HT1080 (cell line): ENCODE measurements at regions not wholly inside any gene's neighbourhood (a gene's known extent, or its start where the extent isn't known, plus 50 kb on each side); places are given as distances from the start of the nearest gene placed in this dataset.

Experiments used
- DNase-seq: peaks from one replicate; pipeline ENCODE4 v3.0.0-alpha.2; 2015; ENCODE audit warnings: low read depth

- no peak for DNase-seq
Measured at GRCh38 chr5:56489272-56489671, 256.1 kb upstream of the ANKRD55 start.

- DNase-seq, result no peak
Measured at GRCh38 chr5:56487528-56488115, 254.5 kb upstream of the ANKRD55 start.

- no peak for DNase-seq
Measured at GRCh38 chr5:56482363-56482762, 249.2 kb upstream of the ANKRD55 start.

GRCh38 chr5:56481428-56482357, 248.6 kb upstream of the ANKRD55 start:
- no peak for DNase-seq

- no peak for DNase-seq
Measured at GRCh38 chr5:56480705-56481427, 247.7 kb upstream of the ANKRD55 start.

GRCh38 chr5:56480078-56480704, 247.1 kb upstream of the ANKRD55 start:
- no peak for DNase-seq

GRCh38 chr5:56479696-56480077, 246.6 kb upstream of the ANKRD55 start:
- DNase-seq, result no peak

- DNase-seq, result no peak
Measured at GRCh38 chr5:56479126-56479525, 246.0 kb upstream of the ANKRD55 start.

GRCh38 chr5:56478062-56478461, 244.9 kb upstream of the ANKRD55 start:
- DNase-seq, result no peak

- no peak for DNase-seq
Measured at GRCh38 chr5:56476487-56476856, 243.3 kb upstream of the ANKRD55 start.

- no peak for DNase-seq
Measured at GRCh38 chr5:56475689-56476486, 242.8 kb upstream of the ANKRD55 start.

GRCh38 chr5:56471707-56472106, 238.6 kb upstream of the ANKRD55 start:
- no peak for DNase-seq

GRCh38 chr5:56470007-56470406, 236.9 kb upstream of the ANKRD55 start:
- DNase-seq, result no peak

- no peak for DNase-seq
Measured at GRCh38 chr5:56468277-56468676, 235.1 kb upstream of the ANKRD55 start.

GRCh38 chr5:56467176-56467717, 234.1 kb upstream of the ANKRD55 start:
- no peak for DNase-seq

GRCh38 chr5:56466136-56466816, 233.1 kb upstream of the ANKRD55 start:
- DNase-seq, result no peak

GRCh38 chr5:56465769-56466135, 232.6 kb upstream of the ANKRD55 start:
- DNase-seq, result no peak

GRCh38 chr5:56464935-56465768, 232.0 kb upstream of the ANKRD55 start:
- DNase-seq, result no peak

- DNase-seq, result no peak
Measured at GRCh38 chr5:56463944-56464571, 230.9 kb upstream of the ANKRD55 start.
